T-helper 2 cell treated with Interferon-gamma antibody and Interleukin-4, amounts not matched to agents 100 ng/mL and 5 ng/mL, for 36 hours (primary cell): ENCODE measurements at regions not wholly inside any gene's neighbourhood (a gene's known extent, or its start where the extent isn't known, plus 50 kb on each side); places are given as distances from the start of the nearest gene placed in this dataset.

Experiments used
- intact Hi-C: fragments of 100-400 bp; cut with micrococcal nuclease; formaldehyde crosslinking; loops from one replicate; pipeline ENCODE4 v1.15.1; 2023

DNA sequence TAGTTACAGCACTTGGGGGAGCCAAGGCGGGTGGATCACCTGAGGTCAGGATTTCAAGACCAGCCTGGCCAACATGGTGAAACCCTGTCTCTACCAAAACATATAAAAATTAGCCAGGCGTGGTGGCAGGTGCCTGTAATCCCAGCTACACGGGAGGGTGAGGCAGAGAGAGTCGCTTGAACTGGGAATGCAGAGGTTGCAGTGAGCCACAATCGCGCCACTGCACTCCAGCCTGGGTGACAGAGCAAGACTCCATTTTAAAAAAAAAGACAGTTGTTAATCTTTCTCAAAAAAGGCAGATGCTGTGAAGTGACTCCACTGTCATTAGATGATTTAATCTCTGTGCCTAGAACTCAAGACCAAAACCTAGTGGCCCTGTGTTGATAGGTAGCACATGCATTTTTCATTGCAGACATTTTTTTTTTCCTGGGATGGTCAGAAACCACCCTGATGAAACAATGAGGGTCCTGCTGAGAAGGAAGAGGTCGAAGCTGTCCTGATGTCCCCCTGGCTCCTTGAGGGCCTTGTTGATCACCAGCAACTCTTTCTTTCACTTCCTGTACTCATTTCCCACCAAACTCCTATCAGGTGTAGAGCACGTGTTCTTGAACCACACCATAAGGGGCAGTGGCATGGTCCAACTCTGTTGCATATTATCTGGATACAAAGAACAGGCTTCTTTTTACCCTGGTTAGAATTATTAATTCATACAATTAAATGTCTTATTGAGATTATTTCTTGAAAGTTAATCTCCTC is 382.2 kb downstream of the ICE1 start:
- intact Hi-C loops, result no loop called here

DNA sequence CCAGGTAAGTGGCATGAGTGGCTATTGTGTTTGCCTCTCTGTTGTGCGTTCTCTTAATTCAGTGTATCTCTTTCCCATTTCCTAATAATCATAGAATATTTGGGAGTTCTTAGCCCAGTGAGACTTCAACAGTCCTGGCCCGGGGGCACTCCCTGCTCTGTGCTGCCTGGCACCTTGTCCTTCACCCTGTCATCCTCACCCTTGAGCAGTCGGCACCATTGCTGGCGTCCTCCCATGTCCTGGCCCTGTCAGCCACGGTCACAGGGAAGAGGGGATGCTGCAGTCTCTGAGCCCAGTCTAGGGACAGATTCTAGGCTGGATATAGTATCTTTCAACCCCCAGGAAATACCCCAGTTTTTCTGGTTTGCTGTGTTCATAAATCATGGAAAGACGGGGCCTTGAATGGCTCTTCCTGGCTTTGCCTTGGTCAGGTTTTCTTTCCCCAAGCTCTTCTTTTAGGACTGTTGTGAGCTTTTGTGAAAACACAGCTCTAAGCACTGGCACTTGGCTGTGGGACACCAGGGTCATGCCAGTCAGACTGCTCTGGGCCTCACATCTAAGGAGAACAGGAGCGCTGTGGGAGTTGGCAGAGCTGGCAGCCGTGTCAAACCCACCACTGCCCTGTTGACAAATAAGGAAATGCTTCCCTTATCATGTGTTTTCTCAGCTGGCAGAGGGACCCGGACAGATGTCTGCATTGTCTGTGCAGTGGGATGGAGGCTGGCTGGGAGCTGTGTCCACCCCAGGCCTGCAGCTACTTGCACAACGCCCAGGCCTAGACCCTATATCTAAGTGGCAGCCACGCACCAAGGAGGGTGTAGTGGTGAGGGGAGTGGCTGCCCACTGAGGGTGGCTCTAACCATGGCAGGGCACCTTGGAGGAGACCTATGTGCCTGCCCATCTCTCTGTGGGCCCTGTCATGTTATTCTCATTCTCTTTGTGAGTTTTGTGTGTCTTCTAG is 378.6 kb downstream of the ICE1 start:
- intact Hi-C loops, result no loop called here

DNA sequence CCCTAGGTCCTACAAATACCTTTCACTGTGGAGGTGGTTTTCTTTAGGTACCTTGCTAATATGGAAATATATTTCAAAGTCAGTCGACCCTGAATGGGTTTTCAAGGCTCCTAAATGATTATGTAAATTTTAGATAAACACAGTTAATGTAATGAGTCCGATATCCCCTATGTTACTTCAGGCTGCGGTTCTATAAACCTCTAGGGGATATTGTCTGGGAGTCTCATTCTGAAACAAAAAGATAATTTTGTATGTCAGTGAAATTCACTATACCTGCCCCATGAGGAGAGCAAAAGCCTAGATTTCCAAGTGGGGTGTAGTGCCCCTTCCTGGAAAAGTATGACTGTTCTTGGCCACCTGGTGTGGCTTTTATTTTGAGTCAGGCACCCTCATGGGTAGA is 377.3 kb downstream of the ICE1 start:
- intact Hi-C loops, result no loop called here

DNA sequence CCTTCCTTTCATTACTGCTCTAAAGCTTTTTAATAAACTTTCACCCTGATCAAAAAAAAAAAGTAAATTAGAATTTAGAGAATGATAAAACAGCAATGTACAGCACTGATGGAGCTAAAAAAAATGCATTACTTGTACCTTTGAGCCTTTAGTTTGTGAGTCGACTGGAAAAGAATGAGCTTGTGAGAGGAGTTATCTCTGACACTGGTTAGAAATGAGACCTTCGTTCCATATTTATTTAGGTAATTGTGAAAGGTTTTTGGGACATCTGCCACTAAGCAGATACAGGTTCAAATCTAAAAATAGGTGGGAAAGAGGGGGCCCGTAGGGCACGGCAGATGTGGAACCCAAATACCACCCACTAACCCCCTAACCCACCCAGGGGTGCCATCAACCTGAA is 376.8 kb downstream of the ICE1 start:
- intact Hi-C loops, result no loop called here

DNA sequence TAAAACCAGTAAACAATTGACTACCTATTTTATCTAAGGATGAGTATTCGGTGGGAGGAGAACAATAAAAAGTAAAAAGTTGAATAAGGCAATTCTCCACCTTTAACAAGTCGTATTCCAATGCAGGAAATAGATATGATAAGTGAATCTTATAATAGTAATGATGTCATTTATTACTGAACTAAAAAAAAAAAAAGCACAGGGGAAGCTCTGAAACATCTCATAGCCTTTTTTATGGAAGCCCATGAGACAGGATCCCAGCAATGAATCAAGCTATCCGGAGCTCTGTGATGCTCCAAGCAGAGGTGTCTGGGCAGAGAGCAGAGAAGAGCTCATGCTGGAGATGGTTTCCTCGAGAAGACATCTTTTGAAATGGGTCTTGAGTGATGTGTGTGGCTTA is 376.0 kb downstream of the ICE1 start:
- intact Hi-C loops, result no loop called here

DNA sequence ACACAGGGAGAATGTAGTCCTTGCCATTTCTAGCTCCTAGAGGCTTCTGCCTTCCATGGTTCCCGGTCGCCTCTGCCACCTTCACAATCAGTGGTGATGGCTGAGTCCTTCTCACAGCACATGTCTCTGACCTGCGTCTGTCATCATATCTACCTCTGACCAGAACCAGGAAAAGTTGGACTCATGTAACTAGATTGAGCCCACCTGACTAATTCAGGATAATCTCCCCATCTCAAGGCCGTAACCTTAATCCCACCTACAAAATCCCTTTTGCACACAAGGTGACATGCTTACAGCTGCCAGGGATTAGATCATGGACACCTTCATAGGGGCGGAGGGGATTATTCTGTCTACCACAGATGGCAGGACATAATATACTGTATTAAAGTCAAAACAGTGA is 375.6 kb downstream of the ICE1 start:
- intact Hi-C loops, result no loop called here

DNA sequence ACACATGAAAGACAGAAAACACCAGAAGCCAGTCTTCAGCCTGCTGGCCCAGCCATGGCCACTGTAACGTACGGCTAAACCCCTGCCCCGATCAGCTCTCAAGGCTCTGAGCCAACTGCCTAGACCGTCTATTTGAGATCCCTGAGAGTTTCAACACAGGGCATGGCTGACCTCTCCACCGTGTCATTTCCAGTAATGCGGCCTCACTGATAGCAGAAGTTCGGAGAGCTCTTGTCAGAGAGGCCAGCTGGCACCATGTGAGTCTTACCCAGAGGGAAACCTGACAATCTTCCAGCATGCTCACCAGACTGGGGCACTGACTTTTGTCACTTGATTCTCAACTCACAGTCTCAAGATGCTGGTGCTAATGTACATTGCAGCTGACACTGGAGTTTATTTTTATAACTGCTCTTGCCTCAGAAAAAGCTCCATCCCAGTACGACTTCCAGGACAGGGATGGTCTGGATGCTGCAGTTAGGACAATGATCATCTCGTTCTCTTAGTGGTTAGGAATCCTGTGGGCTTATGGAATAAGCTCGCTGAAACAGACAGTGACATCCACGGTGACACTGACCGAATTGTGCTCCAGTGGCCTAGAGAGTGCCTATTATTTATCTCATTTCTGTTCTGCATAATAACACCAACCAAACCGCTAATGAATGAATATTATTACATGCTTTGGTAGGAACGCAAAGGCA is 372.7 kb downstream of the ICE1 start:
- intact Hi-C loops, result no loop called here

DNA sequence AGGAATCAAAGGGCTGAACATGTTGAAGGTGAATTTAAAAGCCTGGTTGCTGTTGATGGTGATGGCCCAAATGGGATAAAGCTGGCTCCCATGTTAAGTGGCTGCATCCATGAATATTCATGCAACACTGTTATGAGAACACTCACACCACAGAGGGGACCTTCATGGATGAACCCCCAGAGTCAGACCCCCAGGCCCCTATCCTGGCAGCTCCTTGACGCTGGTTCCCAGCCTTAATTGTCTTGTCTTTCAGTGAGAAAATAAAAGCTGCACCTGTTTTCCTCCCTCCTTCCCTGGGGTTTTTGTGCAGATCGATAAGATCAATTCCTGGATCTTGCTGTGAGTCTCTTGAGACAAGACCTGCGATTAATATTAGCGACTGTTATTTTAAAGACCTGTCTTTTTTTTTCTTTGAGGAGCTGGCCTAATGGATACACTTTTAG is 371.7 kb downstream of the ICE1 start:
- intact Hi-C loops, result no loop called here

DNA sequence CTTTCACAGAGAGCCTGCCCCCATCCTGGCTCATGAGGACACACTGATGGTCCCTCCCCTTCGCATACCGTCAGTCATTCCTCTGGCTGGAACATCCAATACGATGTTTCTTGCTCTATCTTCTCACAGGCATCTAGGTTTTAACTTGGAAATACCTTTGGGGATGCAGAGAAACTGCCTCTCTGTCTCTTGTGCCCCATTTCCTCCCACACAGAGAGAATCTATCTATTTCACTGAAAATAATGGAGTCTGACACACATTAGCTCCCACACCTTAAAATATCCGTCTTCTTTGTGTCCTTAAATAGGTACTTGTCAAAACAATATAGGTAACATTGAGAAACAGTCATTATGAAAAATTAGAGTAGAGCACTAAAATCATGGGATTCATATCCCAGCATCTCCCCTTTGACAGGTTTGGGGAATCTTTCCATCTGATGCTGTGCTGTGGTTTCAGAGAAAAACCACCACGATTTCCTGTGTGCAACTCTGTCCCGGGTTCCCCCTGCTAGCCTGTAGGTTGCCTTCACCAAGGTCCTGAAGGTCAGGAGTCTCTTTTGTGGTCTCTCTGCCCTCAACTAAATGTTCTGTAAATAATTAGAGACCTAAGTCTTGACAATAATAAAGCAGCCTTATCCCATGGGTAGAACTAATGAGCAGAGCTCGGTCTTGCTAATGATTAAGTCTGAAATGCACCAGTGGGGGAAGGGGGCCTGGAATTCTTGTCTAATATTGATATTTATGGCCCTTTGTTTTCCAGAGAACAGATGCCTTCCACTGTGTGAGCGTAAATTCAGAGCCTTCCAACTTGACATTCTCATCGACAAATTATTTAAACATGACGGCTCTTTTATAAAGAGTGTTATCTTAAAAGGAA is 371.0 kb downstream of the ICE1 start:
- intact Hi-C loops, result no loop called here

DNA sequence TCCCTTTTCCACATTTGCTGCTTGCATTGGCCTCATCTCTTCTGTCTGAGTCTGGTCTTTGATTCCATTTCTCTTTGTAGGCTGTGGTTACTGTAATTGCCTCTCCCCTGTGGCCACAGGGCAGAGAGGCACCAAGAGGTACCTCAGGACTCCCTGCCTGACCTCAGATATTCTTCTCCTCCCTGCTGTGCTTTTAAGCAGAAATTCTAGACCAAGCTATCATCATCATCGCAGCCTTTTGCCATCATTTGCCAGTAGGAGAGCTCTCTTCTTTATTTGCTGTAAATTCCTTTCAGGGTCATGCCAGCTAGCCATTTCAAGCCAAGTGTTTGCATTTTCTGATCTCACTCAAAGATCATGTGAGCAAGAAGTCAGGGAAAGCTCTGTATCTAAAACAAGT is 369.6 kb downstream of the ICE1 start:
- intact Hi-C loops, result no loop called here

DNA sequence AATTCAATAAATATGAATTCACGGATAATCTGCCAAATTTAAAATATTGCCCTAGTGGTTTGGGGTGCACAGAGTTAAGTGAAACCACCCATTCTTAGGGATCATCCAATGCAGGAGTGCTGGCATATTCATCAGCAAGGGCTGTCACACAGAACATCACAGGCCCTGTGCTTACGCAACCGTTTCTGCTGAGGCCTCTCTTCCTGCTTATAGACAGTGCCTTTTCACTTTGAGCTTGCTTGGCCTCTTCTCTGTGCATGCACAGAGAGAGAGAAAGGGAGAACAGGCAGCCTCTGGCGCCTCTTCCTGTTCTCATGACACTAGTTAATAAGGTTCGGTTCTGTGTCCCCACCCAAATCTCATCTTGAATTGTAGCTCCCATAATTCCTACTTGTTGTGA is 366.3 kb downstream of the ICE1 start:
- intact Hi-C loops, result no loop called here

DNA sequence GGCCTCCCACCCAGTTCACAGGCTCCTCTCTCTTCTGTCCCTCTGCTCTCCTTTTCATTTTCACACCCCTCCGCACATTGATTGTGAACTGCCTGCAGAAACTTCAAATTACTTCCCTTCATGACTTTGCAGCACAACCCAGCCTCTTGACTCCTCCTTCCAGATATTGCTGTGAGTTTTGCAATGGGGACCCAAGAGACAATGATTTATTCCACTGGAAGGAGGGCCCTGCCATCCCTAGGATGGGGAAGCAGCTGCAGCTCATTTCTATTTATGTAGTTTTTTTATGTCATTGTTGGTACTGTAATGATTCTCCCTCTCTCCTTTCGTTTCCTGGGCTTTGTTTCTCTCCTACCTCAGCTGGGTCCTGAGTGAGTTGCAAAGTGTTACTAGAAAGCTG is 364.9 kb downstream of the ICE1 start:
- intact Hi-C loops, result no loop called here

DNA sequence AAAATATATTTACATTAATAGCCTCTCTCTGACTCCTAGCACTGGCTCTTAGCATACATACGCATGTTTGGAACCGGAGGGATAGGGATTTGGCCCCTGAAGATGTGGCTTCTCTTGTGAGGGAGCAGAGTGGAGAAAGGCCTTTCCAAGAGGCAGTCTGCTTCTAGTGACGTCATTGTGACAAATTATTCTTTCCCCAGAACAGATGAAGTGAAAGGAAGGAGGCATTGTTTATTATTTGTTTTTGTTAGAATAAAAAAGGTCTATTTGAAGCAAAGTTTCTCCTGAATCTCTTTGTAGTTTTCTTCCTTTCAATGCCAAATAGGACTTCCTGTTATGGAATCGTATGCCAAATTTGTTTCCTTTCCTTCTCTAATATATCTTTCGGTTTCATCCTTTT is 361.6 kb downstream of the ICE1 start:
- intact Hi-C loops, result no loop called here

DNA sequence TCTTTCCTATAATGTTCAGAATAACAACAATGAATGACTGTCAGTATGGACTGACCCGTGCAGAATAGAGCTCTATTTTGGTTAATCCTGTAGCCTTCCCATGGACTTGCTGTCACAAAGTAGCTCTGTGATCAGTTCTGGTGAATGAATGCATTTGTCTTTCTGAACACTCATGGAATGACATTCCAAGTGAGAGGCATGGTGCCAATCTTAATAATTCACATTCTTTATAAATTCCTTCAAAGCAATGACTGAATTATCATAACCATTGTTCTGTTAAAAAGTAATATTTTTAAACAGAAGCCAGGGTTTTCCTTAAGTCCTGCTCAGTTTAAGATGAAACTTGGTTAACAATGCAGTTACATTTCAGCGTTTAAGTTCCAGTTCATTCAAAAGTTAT is 360.5 kb downstream of the ICE1 start:
- intact Hi-C loops, result no loop called here

DNA sequence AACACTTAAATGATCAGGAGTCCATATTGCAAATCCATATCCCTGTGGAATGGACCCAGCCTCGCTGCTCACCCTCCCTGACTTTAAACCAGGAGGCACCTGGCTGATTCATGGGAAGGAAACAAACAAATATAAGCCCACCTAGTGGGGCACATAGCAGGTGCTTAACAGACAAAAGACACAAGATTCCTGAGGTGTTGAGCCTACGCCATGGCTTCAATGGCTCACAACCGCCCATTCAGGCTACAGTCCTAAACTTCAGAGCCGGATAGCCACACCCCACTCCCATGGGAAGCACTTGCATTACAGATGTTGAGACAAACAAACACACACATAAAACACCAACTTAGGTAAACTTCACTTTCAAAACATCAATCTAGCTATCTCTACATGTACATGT is 359.9 kb downstream of the ICE1 start:
- intact Hi-C loops, result no loop called here

DNA sequence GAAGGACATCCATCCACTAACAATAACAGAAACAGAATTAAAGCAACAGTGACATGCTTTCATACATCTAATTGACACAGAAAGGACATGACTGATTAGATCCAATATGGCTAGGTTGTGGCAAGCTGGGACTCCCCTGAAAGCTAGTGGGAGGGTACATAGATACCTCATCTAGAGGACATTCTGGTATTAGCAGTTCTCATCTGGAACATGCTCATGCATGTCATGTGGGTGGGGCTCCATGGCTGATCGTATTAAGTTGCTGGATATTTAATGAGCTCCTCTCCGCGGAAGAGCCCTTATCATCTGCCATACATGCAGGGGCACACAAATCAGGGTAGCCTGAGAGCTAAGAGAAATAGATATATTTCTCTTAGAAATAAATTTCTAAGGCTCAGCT is 358.9 kb downstream of the ICE1 start:
- intact Hi-C loops, result no loop called here

DNA sequence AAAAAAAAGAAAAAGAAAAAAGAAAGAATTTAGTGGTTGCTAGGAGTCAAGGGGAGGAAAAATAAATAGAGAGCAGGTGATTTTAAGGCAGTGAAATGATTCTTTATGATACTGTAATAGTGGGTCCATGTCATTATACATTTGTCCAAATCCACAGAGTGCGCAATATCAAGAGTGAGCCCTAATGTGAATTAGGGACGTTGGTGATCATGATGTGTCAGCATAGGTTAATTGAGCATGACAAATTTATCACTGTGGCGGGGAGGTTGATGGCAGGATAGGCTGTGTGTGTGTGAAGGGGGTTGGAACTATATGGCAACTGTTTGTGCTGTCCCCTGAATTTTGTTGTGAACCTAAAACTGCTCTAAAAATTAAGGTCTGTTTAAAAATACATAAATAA is 357.8 kb downstream of the ICE1 start:
- intact Hi-C loops, result no loop called here

DNA sequence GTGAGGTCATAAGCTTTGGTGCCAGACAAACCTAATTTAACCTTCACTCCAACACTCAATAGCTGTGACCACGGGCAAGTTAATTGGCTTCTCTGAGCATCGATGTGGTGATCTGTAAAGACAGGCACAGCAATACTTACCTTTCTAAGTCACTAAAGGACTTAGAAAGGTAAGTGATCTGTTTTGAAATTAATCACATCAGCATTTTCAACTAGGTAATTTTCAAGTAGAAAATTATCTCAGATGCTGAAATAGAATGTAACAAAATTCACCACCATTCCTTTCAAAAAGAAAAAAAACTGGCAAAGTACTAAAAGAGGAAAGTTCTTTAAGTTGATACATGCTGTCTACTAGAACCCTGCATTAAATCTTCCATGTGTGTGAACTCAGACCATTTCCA is 354.5 kb downstream of the ICE1 start:
- intact Hi-C loops, result no loop called here

DNA sequence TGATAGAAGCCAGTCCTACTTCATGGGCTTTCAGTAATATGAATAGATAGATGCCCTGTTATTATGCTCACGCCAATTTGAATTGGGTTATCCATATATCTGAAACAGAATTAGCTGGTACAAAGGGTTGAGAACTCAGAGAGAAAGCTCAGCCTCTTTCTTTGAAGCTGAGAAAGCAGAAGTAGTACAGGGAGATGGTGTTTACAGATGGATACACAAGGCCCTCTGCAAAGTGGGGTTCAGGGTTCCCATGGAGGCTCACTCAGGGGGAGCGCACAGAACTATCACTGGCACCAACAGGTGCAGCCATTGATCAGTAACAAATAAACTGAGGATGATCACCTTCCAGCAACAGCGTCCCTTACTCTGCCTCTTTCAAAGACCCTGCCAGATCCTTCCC is 349.7 kb downstream of the ICE1 start:
- intact Hi-C loops, result no loop called here

DNA sequence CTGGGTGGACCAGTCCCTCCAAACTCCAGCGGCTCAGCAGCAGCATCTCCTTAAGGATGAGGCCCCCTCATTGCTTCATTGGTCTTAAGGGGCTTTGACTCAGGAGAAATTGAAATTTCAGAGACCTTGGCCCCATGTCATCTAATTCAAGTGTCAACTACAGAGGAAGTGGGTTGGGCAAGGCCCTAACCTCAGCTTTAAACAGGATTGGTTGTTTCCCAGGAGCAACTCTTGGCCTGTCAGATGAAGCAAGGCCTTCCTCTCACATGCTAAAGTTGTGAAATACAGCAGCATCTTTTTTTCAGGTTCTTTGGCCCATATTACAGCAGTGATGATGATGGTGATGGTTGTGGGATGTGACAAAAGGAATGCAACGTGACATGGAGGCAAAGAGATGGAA is 348.3 kb downstream of the ICE1 start:
- intact Hi-C loops, result no loop called here

DNA sequence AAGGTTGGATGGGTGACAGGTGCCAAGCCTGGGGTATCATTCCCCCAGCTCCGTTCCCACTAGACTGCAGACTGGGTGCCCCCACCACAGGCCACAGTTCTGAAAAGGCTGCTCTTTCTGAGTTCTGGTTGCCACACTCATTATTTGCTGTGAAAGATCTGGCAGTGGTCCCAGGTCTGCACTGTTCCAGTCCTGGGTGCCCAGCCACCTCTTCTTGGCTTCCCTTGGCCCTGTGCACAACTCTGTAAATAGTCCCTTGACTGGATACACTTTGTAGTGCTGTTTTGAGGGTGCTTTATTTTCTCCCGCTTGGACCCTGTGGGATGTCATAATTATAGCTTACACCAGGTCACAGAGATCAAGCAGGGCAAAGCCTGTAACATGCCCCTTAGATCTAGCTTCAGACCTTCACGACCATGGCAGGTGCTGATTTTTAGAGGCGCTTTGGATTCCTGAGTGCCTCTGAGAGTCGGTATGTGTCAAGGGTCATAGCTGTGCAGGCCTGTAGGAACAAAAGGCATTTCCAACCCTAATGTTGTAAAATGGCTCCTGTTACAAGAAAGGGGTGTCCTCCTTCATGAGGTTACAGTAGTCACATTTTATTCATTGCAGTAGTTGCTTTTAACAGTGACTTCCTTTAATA is 344.9 kb downstream of the ICE1 start:
- intact Hi-C loops, result no loop called here
